Mesothelial cell of epicardium (in vitro differentiated cells): ENCODE measurements at regions not wholly inside any gene's neighbourhood (a gene's known extent, or its start where the extent isn't known, plus 50 kb on each side); places are given as distances from the start of the nearest gene placed in this dataset.
"Not testable (repeated sequence)": the region's sequence is repeated elsewhere in the genome, so short reads cannot be mapped to it uniquely, and the experiment has no call there.

Experiments
- DNase-seq, 2 experiments: peaks; one replicate each; pipeline ENCODE4 v3.0.0; 2021; ENCODE audit warnings: low spot score in 2 of 2; ENCODE audit not compliant: unreplicated experiment in 2 of 2
- H3K27ac Mint-ChIP-seq: 2 replicates; pipeline ENCODE4 v1.8.0; 2021; ENCODE audit warnings: mixed read lengths
- H3K27me3 Mint-ChIP-seq: 2 replicates; pipeline ENCODE4 v1.8.0; 2021; ENCODE audit warnings: low read depth, mixed read lengths
- H3K36me3 Mint-ChIP-seq: 2 replicates; pipeline ENCODE4 v1.8.0; 2021; ENCODE audit warnings: mixed read lengths
- H3K4me1 Mint-ChIP-seq: 2 replicates; pipeline ENCODE4 v1.8.0; 2021; ENCODE audit warnings: mixed read lengths
- H3K4me3 Mint-ChIP-seq: 2 replicates; pipeline ENCODE4 v1.8.0; 2021; ENCODE audit warnings: mild to moderate bottlenecking, moderate library complexity, mixed read lengths
- H3K9me3 Mint-ChIP-seq: 2 replicates; pipeline ENCODE4 v1.8.0; 2021; ENCODE audit warnings: mixed read lengths
- TF ChIP-seq, protein P1 (sequence below): fragments of 200-600 bp; sonication (generic); IDR thresholded peaks from one replicate; pipeline ENCODE4 v1.5.0; 2021; ENCODE audit warnings: antibody characterized with exemption; ENCODE audit not compliant: unreplicated experiment

DNA sequence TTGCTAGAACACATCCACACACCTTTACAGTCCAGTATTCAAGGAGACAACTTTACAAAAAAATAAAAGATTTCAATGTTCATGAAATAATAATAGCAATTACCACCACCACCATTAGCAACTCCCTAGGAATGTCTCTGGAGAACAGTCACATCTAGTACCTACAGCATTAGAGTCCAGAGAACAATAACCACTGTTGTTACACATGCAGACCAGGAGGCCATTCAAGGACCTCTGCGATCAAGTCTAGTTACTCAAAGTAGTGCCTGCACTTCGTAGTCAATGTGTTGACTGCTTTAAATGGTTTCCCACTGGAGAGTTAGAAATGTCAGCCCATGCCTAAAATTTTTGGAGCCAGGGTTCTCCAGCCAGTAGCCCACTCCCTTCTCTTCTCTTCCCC is 244.4 kb downstream of the DEPDC1B start:
- no peak for DNase-seq
- Mint-ChIP-seq H3K27ac (no peak overlapping the region), H3K36me3 (peaks cover 4% of the 10 kb centered on the region), H3K4me1 (peaks cover 35% of the 10 kb centered on the region), H3K9me3 (peaks cover 8% of the 10 kb centered on the region), H3K4me3 (no peak overlapping the region), H3K27me3 (no peaks in the 10 kb centered on the region)
- TF ChIP-seq, protein P1, sequence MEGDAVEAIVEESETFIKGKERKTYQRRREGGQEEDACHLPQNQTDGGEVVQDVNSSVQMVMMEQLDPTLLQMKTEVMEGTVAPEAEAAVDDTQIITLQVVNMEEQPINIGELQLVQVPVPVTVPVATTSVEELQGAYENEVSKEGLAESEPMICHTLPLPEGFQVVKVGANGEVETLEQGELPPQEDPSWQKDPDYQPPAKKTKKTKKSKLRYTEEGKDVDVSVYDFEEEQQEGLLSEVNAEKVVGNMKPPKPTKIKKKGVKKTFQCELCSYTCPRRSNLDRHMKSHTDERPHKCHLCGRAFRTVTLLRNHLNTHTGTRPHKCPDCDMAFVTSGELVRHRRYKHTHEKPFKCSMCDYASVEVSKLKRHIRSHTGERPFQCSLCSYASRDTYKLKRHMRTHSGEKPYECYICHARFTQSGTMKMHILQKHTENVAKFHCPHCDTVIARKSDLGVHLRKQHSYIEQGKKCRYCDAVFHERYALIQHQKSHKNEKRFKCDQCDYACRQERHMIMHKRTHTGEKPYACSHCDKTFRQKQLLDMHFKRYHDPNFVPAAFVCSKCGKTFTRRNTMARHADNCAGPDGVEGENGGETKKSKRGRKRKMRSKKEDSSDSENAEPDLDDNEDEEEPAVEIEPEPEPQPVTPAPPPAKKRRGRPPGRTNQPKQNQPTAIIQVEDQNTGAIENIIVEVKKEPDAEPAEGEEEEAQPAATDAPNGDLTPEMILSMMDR: no peak

DNA sequence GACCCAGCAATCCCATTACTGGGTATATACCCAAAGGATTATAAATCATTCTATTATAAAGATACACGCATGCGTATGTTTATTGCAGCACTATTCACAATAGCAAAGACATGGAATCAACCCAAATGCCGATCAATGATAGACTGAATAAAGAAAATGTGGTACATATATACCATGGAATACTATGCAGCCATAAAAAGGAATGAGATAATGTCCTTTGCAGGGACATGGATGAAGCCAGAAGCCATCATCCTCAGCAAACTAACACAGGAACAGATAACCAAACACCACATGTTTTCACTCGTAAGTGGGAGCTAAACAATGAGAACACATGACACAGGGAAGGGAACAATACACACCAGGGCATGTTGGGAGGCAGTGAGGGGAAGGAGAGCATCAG is 245.7 kb downstream of the DEPDC1B start:
- not testable (repeated sequence) for H3K9me3 Mint-ChIP-seq

DNA sequence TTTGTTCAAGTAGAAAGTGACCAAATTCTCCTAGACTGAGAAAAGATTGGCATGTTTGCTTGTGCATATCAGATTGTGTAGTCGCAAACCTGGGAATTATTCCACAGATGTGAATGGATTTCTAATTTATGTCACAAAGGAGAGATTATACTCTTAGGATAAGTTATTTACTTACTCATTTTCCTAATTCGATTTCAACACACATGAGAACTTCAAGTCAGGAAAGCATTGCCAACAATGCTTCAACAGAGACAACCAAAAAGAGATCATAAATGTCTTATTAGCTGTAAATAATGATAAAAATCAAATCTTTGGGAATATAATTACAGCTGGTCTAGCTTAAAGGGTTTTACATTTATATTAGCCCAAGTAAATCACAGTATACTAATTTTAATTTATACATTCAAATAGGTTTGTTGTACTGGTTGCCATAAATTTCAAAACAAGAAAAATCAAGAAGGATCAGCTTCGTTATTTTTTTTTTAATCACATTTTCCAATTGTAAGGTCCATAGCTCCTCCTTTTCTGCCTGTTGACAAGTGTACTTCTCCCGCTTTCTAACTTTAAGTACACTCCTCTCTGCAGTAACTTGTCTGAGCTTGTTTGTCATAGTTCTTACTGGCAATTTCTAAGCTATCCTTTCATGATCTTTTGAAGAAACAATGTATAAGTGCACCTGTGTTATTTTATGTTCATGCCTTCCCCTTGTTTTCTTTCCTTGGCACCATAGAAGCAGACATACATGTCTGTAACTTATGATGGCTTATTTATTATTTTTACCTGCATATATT is 246.6 kb downstream of the DEPDC1B start:
- Mint-ChIP-seq H3K4me1 (peaks cover 40% of the 10 kb centered on the region), H3K27ac (peak overlapping the region; percentile 37), H3K4me3 (no peak overlapping the region), H3K36me3 (peaks cover 4% of the 10 kb centered on the region), H3K27me3 (no peaks in the 10 kb centered on the region), H3K9me3 (peaks cover 8% of the 10 kb centered on the region)
- DNase-seq: no peak
- TF ChIP-seq, protein P1: no peak

More for the DNA sequence above, 245.7 kb downstream of the DEPDC1B start:
- peaks cover 35% of the 10 kb centered on the region for H3K4me1 Mint-ChIP-seq
- not testable (repeated sequence) for H3K27ac Mint-ChIP-seq, DNase-seq, H3K36me3 Mint-ChIP-seq, H3K27me3 Mint-ChIP-seq, H3K4me3 Mint-ChIP-seq

DNA sequence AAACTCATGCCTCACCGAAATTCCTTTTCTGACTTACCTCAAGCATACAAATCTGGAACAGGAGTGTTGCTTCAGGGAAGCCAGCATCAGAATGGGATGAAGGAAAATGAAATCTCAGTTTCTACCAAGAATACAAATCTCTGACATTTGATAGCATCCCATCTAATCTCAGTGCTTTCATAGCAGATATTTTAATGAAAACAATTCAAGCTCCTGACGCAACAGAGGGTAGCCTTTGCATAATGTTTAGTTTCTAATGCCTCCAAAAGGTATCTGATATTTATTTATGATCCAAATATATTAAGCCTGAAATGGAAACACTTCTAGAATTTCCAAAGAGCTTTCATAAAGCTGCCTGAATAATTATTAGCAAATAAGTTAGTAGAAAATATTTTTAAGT is 251.4 kb downstream of the DEPDC1B start:
- Mint-ChIP-seq H3K9me3 (no peaks in the 10 kb centered on the region), H3K27me3 (no peaks in the 10 kb centered on the region), H3K27ac (no peak overlapping the region)

DNA sequence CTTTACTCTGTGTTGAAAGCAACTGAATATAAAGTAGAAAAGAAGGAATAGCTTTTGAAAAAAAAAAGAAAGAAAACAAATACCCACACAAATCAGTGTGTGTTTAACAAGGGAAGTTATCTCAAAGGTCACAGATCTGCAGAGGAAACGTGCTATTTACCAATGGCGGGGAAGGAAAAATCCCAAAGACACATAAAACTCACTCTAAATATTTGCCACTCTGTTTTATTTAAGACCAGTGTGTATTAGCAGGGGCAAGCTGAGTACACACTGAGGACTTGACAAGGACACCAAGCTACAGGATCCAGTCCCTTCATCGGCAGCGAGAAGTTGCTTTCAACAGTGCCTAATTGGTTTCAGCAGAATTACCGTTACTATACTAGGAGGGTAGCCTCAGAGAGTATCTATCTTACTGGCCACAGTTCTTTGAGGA is 252.5 kb downstream of the DEPDC1B start:
- no peak for DNase-seq
- Mint-ChIP-seq H3K27me3 (no peaks in the 10 kb centered on the region), H3K4me3 (no peak overlapping the region), H3K27ac (no peak overlapping the region), H3K9me3 (no peaks in the 10 kb centered on the region), H3K4me1 (peaks cover 47% of the 10 kb centered on the region), H3K36me3 (no peaks in the 10 kb centered on the region)
- TF ChIP-seq, protein P1: no peak

More for the DNA sequence above, 251.4 kb downstream of the DEPDC1B start:
- no peak for DNase-seq
- TF ChIP-seq, protein P1: no peak
- Mint-ChIP-seq H3K4me3 (no peak overlapping the region), H3K4me1 (peaks cover 55% of the 10 kb centered on the region), H3K36me3 (no peaks in the 10 kb centered on the region)

DNA sequence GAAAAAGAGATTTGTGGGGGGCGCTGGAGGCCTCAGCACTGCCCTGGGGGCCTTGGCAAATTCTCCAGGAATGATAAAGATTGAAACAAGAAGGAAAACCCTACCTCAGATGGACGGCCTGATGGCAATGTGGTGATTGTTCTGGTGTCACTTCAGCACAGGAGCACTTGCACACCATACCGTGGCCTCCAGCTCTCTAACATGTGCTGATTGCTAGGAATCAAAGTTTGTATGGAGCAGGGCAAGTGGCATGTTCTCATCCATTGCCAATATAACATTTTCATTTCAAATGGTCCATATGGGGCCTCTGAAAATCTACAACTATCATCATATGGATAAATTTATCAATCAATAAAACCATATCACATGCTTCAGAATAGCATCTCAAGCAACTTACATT is 253.0 kb downstream of the DEPDC1B start:
- peaks cover 43% of the 10 kb centered on the region for H3K4me1 Mint-ChIP-seq
- H3K27ac Mint-ChIP-seq: no peak overlapping the region
- TF ChIP-seq, protein P1: no peak
- DNase-seq: no peak
- peaks cover 2% of the 10 kb centered on the region for H3K36me3 Mint-ChIP-seq
- H3K27me3 Mint-ChIP-seq: no peaks in the 10 kb centered on the region
- H3K4me3 Mint-ChIP-seq: no peak overlapping the region
- no peaks in the 10 kb centered on the region for H3K9me3 Mint-ChIP-seq
